ENCODE measurements at regions not wholly inside any gene's neighbourhood (a gene's known extent, or its start where the extent isn't known, plus 50 kb on each side); places are given as distances from the start of the nearest gene placed in this dataset.

DNA sequence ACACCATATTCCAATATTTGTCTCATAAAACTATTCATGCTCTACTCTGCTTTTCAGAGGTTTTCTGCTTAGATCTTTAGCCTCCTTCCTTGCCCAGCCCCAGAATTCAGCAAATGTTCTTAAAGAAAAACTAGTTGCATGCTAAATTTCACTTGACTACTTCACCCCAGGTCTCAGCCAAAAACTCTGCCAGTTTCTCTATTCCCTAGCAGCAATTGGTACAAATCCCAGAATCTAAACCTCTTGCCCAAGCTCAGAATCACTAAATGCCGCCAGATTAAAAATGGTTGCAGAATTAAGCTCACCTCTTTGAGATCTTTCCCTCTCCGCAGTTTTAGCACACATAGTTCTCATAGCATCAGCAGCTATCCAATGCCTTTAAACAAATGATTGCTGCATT is 331.2 kb upstream of the SMARCA2 start:
- H3K79me2 ChIP-seq (ENCODE audit: insufficient read depth, low read length): no peaks in the 10 kb centered on the region
- no peak overlapping the region for H3K27ac ChIP-seq (ENCODE audit: low read depth, low read length, poor library complexity, severe bottlenecking)
- no peak overlapping the region for H2AFZ ChIP-seq (ENCODE audit: low read length)
- no peaks in the 10 kb centered on the region for H4K20me1 ChIP-seq (ENCODE audit: insufficient read depth, low read length)
- H3K9ac ChIP-seq (ENCODE audit: low read length): no peak overlapping the region
- H3F3A ChIP-seq (ENCODE audit: insufficient read depth, low read length): no peaks in the 10 kb centered on the region
- H3K9me2 ChIP-seq (ENCODE audit: low read depth, low read length): no peaks in the 10 kb centered on the region
- no peaks in the 10 kb centered on the region for H3K4me1 ChIP-seq (ENCODE audit: insufficient read depth, low read length, severe bottlenecking)
- TF ChIP-seq EZH2 (IDR thresholded peaks at IDR 0.05; ENCODE audit: borderline replicate concordance, low read length): no peak
- TF ChIP-seq, protein P1, sequence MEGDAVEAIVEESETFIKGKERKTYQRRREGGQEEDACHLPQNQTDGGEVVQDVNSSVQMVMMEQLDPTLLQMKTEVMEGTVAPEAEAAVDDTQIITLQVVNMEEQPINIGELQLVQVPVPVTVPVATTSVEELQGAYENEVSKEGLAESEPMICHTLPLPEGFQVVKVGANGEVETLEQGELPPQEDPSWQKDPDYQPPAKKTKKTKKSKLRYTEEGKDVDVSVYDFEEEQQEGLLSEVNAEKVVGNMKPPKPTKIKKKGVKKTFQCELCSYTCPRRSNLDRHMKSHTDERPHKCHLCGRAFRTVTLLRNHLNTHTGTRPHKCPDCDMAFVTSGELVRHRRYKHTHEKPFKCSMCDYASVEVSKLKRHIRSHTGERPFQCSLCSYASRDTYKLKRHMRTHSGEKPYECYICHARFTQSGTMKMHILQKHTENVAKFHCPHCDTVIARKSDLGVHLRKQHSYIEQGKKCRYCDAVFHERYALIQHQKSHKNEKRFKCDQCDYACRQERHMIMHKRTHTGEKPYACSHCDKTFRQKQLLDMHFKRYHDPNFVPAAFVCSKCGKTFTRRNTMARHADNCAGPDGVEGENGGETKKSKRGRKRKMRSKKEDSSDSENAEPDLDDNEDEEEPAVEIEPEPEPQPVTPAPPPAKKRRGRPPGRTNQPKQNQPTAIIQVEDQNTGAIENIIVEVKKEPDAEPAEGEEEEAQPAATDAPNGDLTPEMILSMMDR (IDR thresholded peaks at IDR 0.05; ENCODE audit: low read length): no peak
- no peaks in the 10 kb centered on the region for H3K27me3 ChIP-seq (ENCODE audit: insufficient read depth, low read length)
- no peak overlapping the region for H3K4me3 ChIP-seq (ENCODE audit: low read depth, low read length, poor library complexity, severe bottlenecking)
- H3K9me3 ChIP-seq (ENCODE audit: low read length): no peaks in the 10 kb centered on the region
- no peaks in the 10 kb centered on the region for H3K36me3 ChIP-seq (ENCODE audit: insufficient read depth, low read length)
- no peak overlapping the region for H3K4me2 ChIP-seq (ENCODE audit: low read length)

DNA sequence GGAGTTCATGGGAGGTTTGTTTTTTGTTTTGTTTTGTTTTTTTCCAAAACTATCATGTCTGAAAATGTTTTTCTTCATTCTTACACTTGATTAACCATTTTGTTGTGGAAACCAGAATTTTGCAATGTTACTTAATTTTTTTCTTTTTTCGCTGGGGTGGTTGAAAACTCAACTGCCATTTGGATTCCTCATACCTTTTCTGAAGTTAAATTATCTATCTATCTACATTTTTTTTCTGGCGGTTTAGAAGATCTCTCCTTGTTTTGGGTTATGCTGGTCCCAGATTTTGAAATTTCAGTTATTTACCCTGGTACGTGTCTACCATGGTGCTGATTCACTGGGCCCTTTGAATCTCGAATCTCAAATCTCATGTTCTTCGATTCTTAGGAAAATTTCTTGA is 316.2 kb upstream of the SMARCA2 start:
- Histone ChIP-seq H3K27ac (ENCODE audit: low read depth, low read length, poor library complexity, severe bottlenecking) (no peak overlapping the region), H3K9me3 (ENCODE audit: low read length) (no peaks in the 10 kb centered on the region), H3K4me1 (ENCODE audit: insufficient read depth, low read length, severe bottlenecking) (no peaks in the 10 kb centered on the region), H2AFZ (ENCODE audit: low read length) (no peak overlapping the region), H3K27me3 (ENCODE audit: insufficient read depth, low read length) (no peaks in the 10 kb centered on the region), H3K4me2 (ENCODE audit: low read length) (no peak overlapping the region), H3F3A (ENCODE audit: insufficient read depth, low read length) (no peaks in the 10 kb centered on the region), H3K9me2 (ENCODE audit: low read depth, low read length) (no peaks in the 10 kb centered on the region), H3K79me2 (ENCODE audit: insufficient read depth, low read length) (no peaks in the 10 kb centered on the region), H3K9ac (ENCODE audit: low read length) (no peak overlapping the region), H4K20me1 (ENCODE audit: insufficient read depth, low read length) (no peaks in the 10 kb centered on the region), H3K36me3 (ENCODE audit: insufficient read depth, low read length) (no peaks in the 10 kb centered on the region), H3K4me3 (ENCODE audit: low read depth, low read length, poor library complexity, severe bottlenecking) (no peak overlapping the region)
- TF ChIP-seq EZH2 (IDR thresholded peaks at IDR 0.05; ENCODE audit: borderline replicate concordance, low read length): no peak
- TF ChIP-seq, protein P1 (IDR thresholded peaks at IDR 0.05; ENCODE audit: low read length): no peak

DNA sequence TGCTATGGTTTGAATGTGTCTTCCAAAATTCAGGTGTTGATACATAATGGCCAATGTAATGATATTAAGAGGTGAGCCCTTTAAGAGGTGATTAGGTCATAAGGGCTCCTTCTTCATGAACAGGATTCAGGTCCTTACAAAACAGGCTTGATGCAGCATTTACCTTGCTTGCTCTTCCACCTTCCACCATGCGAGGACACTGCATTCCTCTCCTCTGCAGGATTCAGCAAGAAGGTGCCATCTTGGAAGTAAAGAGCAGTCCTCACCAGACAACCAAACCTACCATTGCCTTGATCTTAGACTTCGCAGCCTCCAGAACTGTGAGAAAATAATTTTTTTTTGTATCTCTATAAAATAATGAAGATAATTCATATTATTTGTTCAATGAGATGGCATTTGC is 314.0 kb upstream of the SMARCA2 start:
- no peaks in the 10 kb centered on the region for H3K79me2 ChIP-seq (ENCODE audit: insufficient read depth, low read length)
- no peak overlapping the region for H3K4me3 ChIP-seq (ENCODE audit: low read depth, low read length, poor library complexity, severe bottlenecking)
- H3K27ac ChIP-seq (ENCODE audit: low read depth, low read length, poor library complexity, severe bottlenecking): no peak overlapping the region
- H3F3A ChIP-seq (ENCODE audit: insufficient read depth, low read length): no peaks in the 10 kb centered on the region
- H3K9me2 ChIP-seq (ENCODE audit: low read depth, low read length): no peaks in the 10 kb centered on the region
- no peak for TF ChIP-seq EZH2 (IDR thresholded peaks at IDR 0.05; ENCODE audit: borderline replicate concordance, low read length)
- TF ChIP-seq, protein P1 (IDR thresholded peaks at IDR 0.05; ENCODE audit: low read length): no peak
- no peaks in the 10 kb centered on the region for H3K36me3 ChIP-seq (ENCODE audit: insufficient read depth, low read length)
- no peak overlapping the region for H3K4me2 ChIP-seq (ENCODE audit: low read length)
- H4K20me1 ChIP-seq (ENCODE audit: insufficient read depth, low read length): no peaks in the 10 kb centered on the region
- H3K27me3 ChIP-seq (ENCODE audit: insufficient read depth, low read length): no peaks in the 10 kb centered on the region
- no peak overlapping the region for H2AFZ ChIP-seq (ENCODE audit: low read length)
- no peak overlapping the region for H3K9ac ChIP-seq (ENCODE audit: low read length)
- no peaks in the 10 kb centered on the region for H3K4me1 ChIP-seq (ENCODE audit: insufficient read depth, low read length, severe bottlenecking)
- H3K9me3 ChIP-seq (ENCODE audit: low read length): no peaks in the 10 kb centered on the region

All from OCI-LY1 (cell line).